Body of pancreas (tissue), 4 donors: ENCODE measurements at regions not wholly inside any gene's neighbourhood (a gene's known extent, or its start where the extent isn't known, plus 50 kb on each side); places are given as distances from the start of the nearest gene placed in this dataset.

Experiments
- POLR2A ChIP-seq, 3 donors: fragments of 450-650 bp; IDR thresholded peaks; one replicate each; pipeline ENCODE4 v1.6.1; 2016; ENCODE audit warnings: antibody characterized with exemption in 3 of 3, mild to moderate bottlenecking in 2 of 3
- TF ChIP-seq, protein P1 (sequence below), 7 experiments: fragments of 450-650 bp in 4 of 7; fragments of 200-600 bp in 3 of 7; sonication (generic) in 3 of 7; IDR thresholded peaks; one replicate each; pipeline ENCODE4 v1.5.1; 2016 to 2019; ENCODE audit warnings: antibody characterized with exemption in 7 of 7

DNA sequence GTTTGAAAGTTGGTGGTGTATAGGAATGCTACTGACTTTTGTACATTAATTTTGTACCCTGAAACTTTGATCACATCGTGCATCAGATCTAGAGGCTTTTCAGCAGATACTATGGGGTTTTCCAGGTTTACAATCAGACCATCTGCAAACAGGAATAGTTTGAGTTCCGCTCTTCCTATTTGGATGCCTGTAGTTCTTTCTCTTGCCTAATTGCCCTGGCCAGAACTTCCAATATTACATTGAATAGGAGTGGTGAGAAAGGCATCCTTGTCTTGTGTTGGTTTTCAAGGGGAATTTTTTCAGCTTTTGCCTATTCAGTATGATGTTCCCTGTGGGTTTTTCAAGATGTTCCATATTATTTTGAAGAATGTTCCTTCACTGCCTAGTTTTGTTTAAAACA is 633.5 kb downstream of the KCNJ3 start:
- TF ChIP-seq, protein P1, sequence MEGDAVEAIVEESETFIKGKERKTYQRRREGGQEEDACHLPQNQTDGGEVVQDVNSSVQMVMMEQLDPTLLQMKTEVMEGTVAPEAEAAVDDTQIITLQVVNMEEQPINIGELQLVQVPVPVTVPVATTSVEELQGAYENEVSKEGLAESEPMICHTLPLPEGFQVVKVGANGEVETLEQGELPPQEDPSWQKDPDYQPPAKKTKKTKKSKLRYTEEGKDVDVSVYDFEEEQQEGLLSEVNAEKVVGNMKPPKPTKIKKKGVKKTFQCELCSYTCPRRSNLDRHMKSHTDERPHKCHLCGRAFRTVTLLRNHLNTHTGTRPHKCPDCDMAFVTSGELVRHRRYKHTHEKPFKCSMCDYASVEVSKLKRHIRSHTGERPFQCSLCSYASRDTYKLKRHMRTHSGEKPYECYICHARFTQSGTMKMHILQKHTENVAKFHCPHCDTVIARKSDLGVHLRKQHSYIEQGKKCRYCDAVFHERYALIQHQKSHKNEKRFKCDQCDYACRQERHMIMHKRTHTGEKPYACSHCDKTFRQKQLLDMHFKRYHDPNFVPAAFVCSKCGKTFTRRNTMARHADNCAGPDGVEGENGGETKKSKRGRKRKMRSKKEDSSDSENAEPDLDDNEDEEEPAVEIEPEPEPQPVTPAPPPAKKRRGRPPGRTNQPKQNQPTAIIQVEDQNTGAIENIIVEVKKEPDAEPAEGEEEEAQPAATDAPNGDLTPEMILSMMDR (IDR thresholded peaks at IDR 0.05) = no peak
- TF ChIP-seq POLR2A (IDR thresholded peaks at IDR 0.05) = no peak
